ENCODE measurements at regions not wholly inside any gene's neighbourhood (a gene's known extent, or its start where the extent isn't known, plus 50 kb on each side); places are given as distances from the start of the nearest gene placed in this dataset.
"Not testable (repeated sequence)": the region's sequence is repeated elsewhere in the genome, so short reads cannot be mapped to it uniquely, and the experiment has no call there.

GRCh38 chr7:360454-361100 is 70.6 kb downstream of the FOXL3 start:
- Mint-ChIP-seq H3K9me3 (ENCODE audit: low read depth) (peaks cover 3% of the 10 kb centered on the region), H3K27me3 (no peaks in the 10 kb centered on the region), H3K4me1 (peaks cover 45% of the 10 kb centered on the region), H3K4me3 (no peak overlapping the region), H3K36me3 (peaks cover 3% of the 10 kb centered on the region), H3K27ac (peak overlapping the region; percentile 9)
- DNase-seq (peak; percentile 52), ATAC-seq (no peak)
- CTCF ChIA-PET, result interaction anchor here (1.3 kb wide), 1 partner anchor 9 kb away, joined by 5 read pairs; no protein-coding TSS in a partner anchor

- H3K27ac Mint-ChIP-seq; H3K9me3 Mint-ChIP-seq (ENCODE audit: low read depth); H3K4me3 Mint-ChIP-seq; ATAC-seq; H3K27me3 Mint-ChIP-seq; DNase-seq; H3K36me3 Mint-ChIP-seq: not testable (repeated sequence)
- CTCF ChIA-PET, result interaction anchor here (1.1 to 2.7 kb wide), 3 partner anchors 9 to 40 kb away, joined by 5 to 10 read pairs (median 7); no protein-coding TSS in a partner anchor
- peaks cover 51% of the 10 kb centered on the region for H3K4me1 Mint-ChIP-seq
Observed at GRCh38 chr7:361182-361581, 71.2 kb downstream of the FOXL3 start.

- peaks cover 7% of the 10 kb centered on the region for H3K27me3 Mint-ChIP-seq
- ATAC-seq (no peak), DNase-seq (no peak)
- peaks cover 3% of the 10 kb centered on the region for H3K36me3 Mint-ChIP-seq
- H3K27ac Mint-ChIP-seq, result peak overlapping the region; percentile 92
- H3K4me1 Mint-ChIP-seq, result peaks cover 58% of the 10 kb centered on the region
- CTCF ChIA-PET, result interaction anchor here (1.1 to 2.7 kb wide), 4 partner anchors 10 to 455 kb away, joined by 3 to 10 read pairs (median 6); no protein-coding TSS in a partner anchor
- H3K4me3 Mint-ChIP-seq, result peak overlapping the region; percentile 66
- H3K9me3 Mint-ChIP-seq (ENCODE audit: low read depth), result peaks cover 3% of the 10 kb centered on the region
Observed at GRCh38 chr7:361680-362401, 71.9 kb downstream of the FOXL3 start.

GRCh38 chr7:362402-363096 is 72.6 kb downstream of the FOXL3 start:
- Mint-ChIP-seq H3K4me1 (peaks cover 60% of the 10 kb centered on the region), H3K9me3 (ENCODE audit: low read depth) (peaks cover 3% of the 10 kb centered on the region)

GRCh38 chr7:363626-364025 is 73.7 kb downstream of the FOXL3 start:
- H3K4me3 Mint-ChIP-seq, result no peak overlapping the region
- peak overlapping the region; percentile 57 for H3K27ac Mint-ChIP-seq
- CTCF ChIA-PET, result interaction anchor here (0.8 to 2.7 kb wide), 3 partner anchors 9 to 42 kb away, joined by 3 to 10 read pairs (median 7); no protein-coding TSS in a partner anchor

More at GRCh38 chr7:362402-363096, 72.6 kb downstream of the FOXL3 start:
- peak; percentile 68 for DNase-seq
- H3K36me3 Mint-ChIP-seq, result peaks cover 3% of the 10 kb centered on the region
- H3K27ac Mint-ChIP-seq, result peak overlapping the region; percentile 92
- peaks cover 7% of the 10 kb centered on the region for H3K27me3 Mint-ChIP-seq
- H3K4me3 Mint-ChIP-seq, result peak overlapping the region; percentile 66
- CTCF ChIA-PET, result interaction anchor here (0.7 to 2.7 kb wide), 5 partner anchors 11 to 454 kb away, joined by 3 to 10 read pairs (median 5); no protein-coding TSS in a partner anchor
- ATAC-seq, result peak; percentile 73

GRCh38 chr7:364536-364935 is 74.6 kb downstream of the FOXL3 start:
- peaks cover 3% of the 10 kb centered on the region for H3K36me3 Mint-ChIP-seq
- peaks cover 60% of the 10 kb centered on the region for H3K4me1 Mint-ChIP-seq
- H3K9me3 Mint-ChIP-seq (ENCODE audit: low read depth), result peaks cover 3% of the 10 kb centered on the region
- CTCF ChIA-PET, result interaction anchor here (0.8 kb wide), 1 partner anchor 10 kb away, joined by 3 read pairs; no protein-coding TSS in a partner anchor
- DNase-seq (no peak), ATAC-seq (no peak)
- H3K27ac Mint-ChIP-seq, result no peak overlapping the region
- H3K27me3 Mint-ChIP-seq, result peaks cover 7% of the 10 kb centered on the region
- no peak overlapping the region for H3K4me3 Mint-ChIP-seq

More at GRCh38 chr7:363626-364025, 73.7 kb downstream of the FOXL3 start:
- peaks cover 3% of the 10 kb centered on the region for H3K9me3 Mint-ChIP-seq (ENCODE audit: low read depth)
- peaks cover 7% of the 10 kb centered on the region for H3K27me3 Mint-ChIP-seq
- peaks cover 3% of the 10 kb centered on the region for H3K36me3 Mint-ChIP-seq
- ATAC-seq (no peak), DNase-seq (peak; percentile 49)
- H3K4me1 Mint-ChIP-seq, result peaks cover 60% of the 10 kb centered on the region

GRCh38 chr7:365593-365992 is 75.6 kb downstream of the FOXL3 start:
- H3K27me3 Mint-ChIP-seq, result peaks cover 7% of the 10 kb centered on the region
- ATAC-seq (no peak), DNase-seq (no peak)
- peaks cover 55% of the 10 kb centered on the region for H3K4me1 Mint-ChIP-seq
- H3K9me3 Mint-ChIP-seq (ENCODE audit: low read depth), result peaks cover 3% of the 10 kb centered on the region
- CTCF ChIA-PET, result no interaction called here
- H3K36me3 Mint-ChIP-seq, result peaks cover 3% of the 10 kb centered on the region
- no peak overlapping the region for H3K27ac Mint-ChIP-seq
- no peak overlapping the region for H3K4me3 Mint-ChIP-seq

- peaks cover 50% of the 10 kb centered on the region for H3K4me1 Mint-ChIP-seq
- no peak overlapping the region for H3K27ac Mint-ChIP-seq
- H3K4me3 Mint-ChIP-seq, result peak overlapping the region; percentile 43
- peaks cover 7% of the 10 kb centered on the region for H3K27me3 Mint-ChIP-seq
- DNase-seq (no peak), ATAC-seq (peak; percentile 18)
- CTCF ChIA-PET, result no interaction called here
- H3K36me3 Mint-ChIP-seq, result peaks cover 3% of the 10 kb centered on the region
- peaks cover 3% of the 10 kb centered on the region for H3K9me3 Mint-ChIP-seq (ENCODE audit: low read depth)
Observed at GRCh38 chr7:366161-366803, 76.3 kb downstream of the FOXL3 start.

GRCh38 chr7:367351-367901 is 77.5 kb downstream of the FOXL3 start:
- H3K27ac Mint-ChIP-seq, result no peak overlapping the region
- H3K36me3 Mint-ChIP-seq, result no peaks in the 10 kb centered on the region
- H3K27me3 Mint-ChIP-seq, result peaks cover 7% of the 10 kb centered on the region
- peaks cover 43% of the 10 kb centered on the region for H3K4me1 Mint-ChIP-seq
- CTCF ChIA-PET, result no interaction called here
- no peak for ATAC-seq
- DNase-seq, result no peak
- H3K4me3 Mint-ChIP-seq, result no peak overlapping the region
- no peaks in the 10 kb centered on the region for H3K9me3 Mint-ChIP-seq (ENCODE audit: low read depth)

GRCh38 chr7:368651-369475 is 78.9 kb downstream of the FOXL3 start:
- H3K9me3 Mint-ChIP-seq (ENCODE audit: low read depth), result no peaks in the 10 kb centered on the region
- no peaks in the 10 kb centered on the region for H3K36me3 Mint-ChIP-seq
- H3K4me1 Mint-ChIP-seq, result peaks cover 28% of the 10 kb centered on the region
- CTCF ChIA-PET, result no interaction called here
- no peak overlapping the region for H3K27ac Mint-ChIP-seq
- ATAC-seq, result no peak
- DNase-seq, result no peak
- peaks cover 7% of the 10 kb centered on the region for H3K27me3 Mint-ChIP-seq
- H3K4me3 Mint-ChIP-seq, result no peak overlapping the region

- peaks cover 7% of the 10 kb centered on the region for H3K27me3 Mint-ChIP-seq
- DNase-seq (no peak), ATAC-seq (no peak)
- H3K36me3 Mint-ChIP-seq, result no peaks in the 10 kb centered on the region
- H3K4me1 Mint-ChIP-seq, result peaks cover 20% of the 10 kb centered on the region
- CTCF ChIA-PET, result no interaction called here
- H3K27ac Mint-ChIP-seq, result no peak overlapping the region
- no peak overlapping the region for H3K4me3 Mint-ChIP-seq
- H3K9me3 Mint-ChIP-seq (ENCODE audit: low read depth), result no peaks in the 10 kb centered on the region
Observed at GRCh38 chr7:369476-370258, 79.7 kb downstream of the FOXL3 start.

- Mint-ChIP-seq H3K36me3 (no peaks in the 10 kb centered on the region), H3K27me3 (peaks cover 7% of the 10 kb centered on the region), H3K9me3 (ENCODE audit: low read depth) (no peaks in the 10 kb centered on the region), H3K4me3 (no peak overlapping the region), H3K4me1 (peaks cover 17% of the 10 kb centered on the region), H3K27ac (no peak overlapping the region)
- DNase-seq (no peak), ATAC-seq (no peak)
- CTCF ChIA-PET, result no interaction called here
Observed at GRCh38 chr7:370259-370625, 80.3 kb downstream of the FOXL3 start.

All from activated CD8-positive, alpha-beta memory T cell treated with anti-CD3 and anti-CD28 coated beads, Interleukin-2, amount 10 ng/mL, durations not matched to agents 7 days and 5 days (primary cell).